ENCODE measurements at regions not wholly inside any gene's neighbourhood (a gene's known extent, or its start where the extent isn't known, plus 50 kb on each side); places are given as distances from the start of the nearest gene placed in this dataset.

DNA sequence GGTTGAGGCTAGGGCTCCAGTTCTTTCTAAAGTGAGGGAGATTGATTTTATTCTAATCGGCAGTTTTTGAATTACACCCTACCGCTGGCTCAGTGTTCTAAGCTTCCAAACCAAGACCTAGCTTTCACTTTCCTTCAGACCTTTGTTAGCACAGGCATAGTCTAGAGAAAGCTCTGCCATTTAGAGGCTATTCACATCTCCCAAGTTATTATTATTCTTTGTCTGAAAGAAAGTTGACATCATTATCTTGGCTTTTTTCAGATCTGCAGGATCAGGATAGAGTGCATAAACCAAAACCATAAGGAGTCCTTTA is 276.8 kb downstream of the ASXL3 start:
- Histone ChIP-seq H2AFZ (ENCODE audit: low read length) (no peak overlapping the region), H4K20me1 (ENCODE audit: insufficient read depth, low read length) (no peaks in the 10 kb centered on the region), H3K4me3 (ENCODE audit: low read depth, low read length, poor library complexity, severe bottlenecking) (peak overlapping the region; percentile 55), H3K4me1 (ENCODE audit: insufficient read depth, low read length, severe bottlenecking) (peaks cover 63% of the 10 kb centered on the region), H3K9me3 (ENCODE audit: low read length) (no peaks in the 10 kb centered on the region), H3K27ac (ENCODE audit: low read depth, low read length, poor library complexity, severe bottlenecking) (peak overlapping the region; percentile 88), H3K36me3 (ENCODE audit: insufficient read depth, low read length) (no peaks in the 10 kb centered on the region; the same call in 1 of the 2 replicates), H3K4me2 (ENCODE audit: low read length) (peak overlapping the region; percentile 48), H3K27me3 (ENCODE audit: insufficient read depth, low read length) (no peaks in the 10 kb centered on the region), H3K79me2 (ENCODE audit: insufficient read depth, low read length) (no peaks in the 10 kb centered on the region), H3K9ac (ENCODE audit: low read length) (peak overlapping the region; percentile 72), H3F3A (ENCODE audit: insufficient read depth, low read length) (no peaks in the 10 kb centered on the region), H3K9me2 (ENCODE audit: low read depth, low read length) (no peaks in the 10 kb centered on the region)
- TF ChIP-seq, protein P1, sequence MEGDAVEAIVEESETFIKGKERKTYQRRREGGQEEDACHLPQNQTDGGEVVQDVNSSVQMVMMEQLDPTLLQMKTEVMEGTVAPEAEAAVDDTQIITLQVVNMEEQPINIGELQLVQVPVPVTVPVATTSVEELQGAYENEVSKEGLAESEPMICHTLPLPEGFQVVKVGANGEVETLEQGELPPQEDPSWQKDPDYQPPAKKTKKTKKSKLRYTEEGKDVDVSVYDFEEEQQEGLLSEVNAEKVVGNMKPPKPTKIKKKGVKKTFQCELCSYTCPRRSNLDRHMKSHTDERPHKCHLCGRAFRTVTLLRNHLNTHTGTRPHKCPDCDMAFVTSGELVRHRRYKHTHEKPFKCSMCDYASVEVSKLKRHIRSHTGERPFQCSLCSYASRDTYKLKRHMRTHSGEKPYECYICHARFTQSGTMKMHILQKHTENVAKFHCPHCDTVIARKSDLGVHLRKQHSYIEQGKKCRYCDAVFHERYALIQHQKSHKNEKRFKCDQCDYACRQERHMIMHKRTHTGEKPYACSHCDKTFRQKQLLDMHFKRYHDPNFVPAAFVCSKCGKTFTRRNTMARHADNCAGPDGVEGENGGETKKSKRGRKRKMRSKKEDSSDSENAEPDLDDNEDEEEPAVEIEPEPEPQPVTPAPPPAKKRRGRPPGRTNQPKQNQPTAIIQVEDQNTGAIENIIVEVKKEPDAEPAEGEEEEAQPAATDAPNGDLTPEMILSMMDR (IDR thresholded peaks at IDR 0.05; ENCODE audit: low read length): no peak
- TF ChIP-seq EZH2 (IDR thresholded peaks at IDR 0.05; ENCODE audit: borderline replicate concordance, low read length): no peak

DNA sequence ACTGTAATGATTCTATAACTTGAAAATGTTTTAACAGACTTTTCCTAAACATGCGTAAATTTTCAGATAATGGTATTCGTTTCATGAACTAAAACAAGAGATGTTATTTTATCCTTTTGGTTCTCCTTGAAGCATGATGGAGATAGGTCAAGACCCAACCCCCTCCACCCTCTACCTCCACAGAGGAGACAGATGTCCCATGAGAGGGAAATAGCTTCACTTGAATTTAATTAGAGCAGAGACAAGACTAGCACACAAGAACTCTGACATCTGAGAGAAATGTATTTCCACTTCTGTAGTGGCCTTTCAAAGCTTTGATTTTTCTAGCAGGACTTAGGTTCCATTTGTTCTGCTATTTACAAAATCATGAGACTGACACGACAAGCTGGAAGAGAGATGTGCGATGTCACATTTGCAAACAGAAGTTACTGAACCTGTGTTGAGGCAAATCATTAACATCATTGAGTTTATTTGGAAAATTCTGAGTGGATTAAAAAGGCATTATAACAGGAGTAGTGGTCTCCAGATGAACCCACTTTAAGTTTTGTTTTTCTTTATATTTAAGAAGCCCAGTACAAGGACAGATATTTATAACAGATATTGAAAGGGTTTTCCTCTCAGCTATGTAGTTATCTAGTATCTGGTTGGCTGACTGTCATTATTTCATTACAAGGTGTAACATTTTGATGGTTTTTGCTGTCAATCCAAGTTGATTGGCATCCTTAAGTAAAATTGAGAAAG is 276.2 kb downstream of the ASXL3 start:
- H2AFZ ChIP-seq (ENCODE audit: low read length): no peak overlapping the region
- H3K27me3 ChIP-seq (ENCODE audit: insufficient read depth, low read length): no peaks in the 10 kb centered on the region
- H3K9ac ChIP-seq (ENCODE audit: low read length): peak overlapping the region; percentile 72
- H3K36me3 ChIP-seq (ENCODE audit: insufficient read depth, low read length): no peaks in the 10 kb centered on the region; the same call in 1 of the 2 replicates
- H3K79me2 ChIP-seq (ENCODE audit: insufficient read depth, low read length): no peaks in the 10 kb centered on the region
- peak overlapping the region; percentile 55 for H3K4me3 ChIP-seq (ENCODE audit: low read depth, low read length, poor library complexity, severe bottlenecking)
- H3K9me3 ChIP-seq (ENCODE audit: low read length): no peaks in the 10 kb centered on the region
- H4K20me1 ChIP-seq (ENCODE audit: insufficient read depth, low read length): no peaks in the 10 kb centered on the region
- peak overlapping the region; percentile 48 for H3K4me2 ChIP-seq (ENCODE audit: low read length)
- H3F3A ChIP-seq (ENCODE audit: insufficient read depth, low read length): no peaks in the 10 kb centered on the region
- H3K4me1 ChIP-seq (ENCODE audit: insufficient read depth, low read length, severe bottlenecking): peaks cover 68% of the 10 kb centered on the region
- peak overlapping the region; percentile 88 for H3K27ac ChIP-seq (ENCODE audit: low read depth, low read length, poor library complexity, severe bottlenecking)
- H3K9me2 ChIP-seq (ENCODE audit: low read depth, low read length): no peaks in the 10 kb centered on the region
- no peak for TF ChIP-seq EZH2 (IDR thresholded peaks at IDR 0.05; ENCODE audit: borderline replicate concordance, low read length)
- TF ChIP-seq, protein P1 (IDR thresholded peaks at IDR 0.05; ENCODE audit: low read length): no peak

DNA sequence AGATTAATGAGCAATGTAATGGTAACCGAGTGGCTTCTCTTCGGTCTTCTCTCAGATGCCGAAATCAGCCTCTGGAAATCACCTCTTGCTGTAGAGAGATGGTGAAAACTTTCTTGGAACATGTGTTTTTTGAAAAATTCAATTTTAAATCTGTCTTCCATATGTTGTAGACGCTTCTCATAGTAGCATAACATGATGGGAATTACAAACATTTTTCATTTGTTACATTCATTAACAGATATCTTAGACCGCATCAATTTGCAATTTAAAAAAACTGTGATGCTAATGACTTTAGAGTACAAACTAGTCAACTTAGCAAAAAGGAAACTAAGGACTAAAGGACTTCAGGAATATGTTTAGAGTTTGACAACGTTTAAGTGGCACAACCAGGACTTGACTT is 275.2 kb downstream of the ASXL3 start:
- TF ChIP-seq EZH2 (IDR thresholded peaks at IDR 0.05; ENCODE audit: borderline replicate concordance, low read length): no peak
- TF ChIP-seq, protein P1 (IDR thresholded peaks at IDR 0.05; ENCODE audit: low read length): no peak
- Histone ChIP-seq H3K9ac (ENCODE audit: low read length) (peak overlapping the region; percentile 72), H3K27ac (ENCODE audit: low read depth, low read length, poor library complexity, severe bottlenecking) (peak overlapping the region; percentile 88), H3K4me2 (ENCODE audit: low read length) (peak overlapping the region; percentile 48), H3K27me3 (ENCODE audit: insufficient read depth, low read length) (no peaks in the 10 kb centered on the region), H4K20me1 (ENCODE audit: insufficient read depth, low read length) (no peaks in the 10 kb centered on the region), H2AFZ (ENCODE audit: low read length) (no peak overlapping the region), H3K9me3 (ENCODE audit: low read length) (no peaks in the 10 kb centered on the region), H3K4me3 (ENCODE audit: low read depth, low read length, poor library complexity, severe bottlenecking) (peak overlapping the region; percentile 55), H3K4me1 (ENCODE audit: insufficient read depth, low read length, severe bottlenecking) (peaks cover 79% of the 10 kb centered on the region), H3K9me2 (ENCODE audit: low read depth, low read length) (no peaks in the 10 kb centered on the region), H3K36me3 (ENCODE audit: insufficient read depth, low read length) (no peaks in the 10 kb centered on the region), H3K79me2 (ENCODE audit: insufficient read depth, low read length) (no peaks in the 10 kb centered on the region), H3F3A (ENCODE audit: insufficient read depth, low read length) (no peaks in the 10 kb centered on the region)

Data from OCI-LY1 (cell line).